CD8-positive, alpha-beta memory T cell (primary cell): ENCODE measurements at regions not wholly inside any gene's neighbourhood (a gene's known extent, or its start where the extent isn't known, plus 50 kb on each side); places are given as distances from the start of the nearest gene placed in this dataset.
A peak's percentile ranks its signal among the peaks of the same experiment; 100 is the strongest.

Experiments
- CTCF ChIA-PET: fragments of 350-600 bp; sonication (Branson Sonifier 250); formaldehyde crosslinking; loops from one replicate; lab custom pipeline; 2021; ENCODE audit warnings: antibody characterized with exemption; lab: Charles Lee
- POLR2A ChIA-PET: fragments of 350-600 bp; sonication (Branson Sonifier 250); formaldehyde crosslinking; loops from one replicate; lab custom pipeline; 2021; ENCODE audit warnings: antibody characterized with exemption; lab: Charles Lee
- DNase-seq, 5 donors: peaks; one replicate each; pipeline versions ENCODE4 v3.0.0 to v3.0.0-alpha.2; 2020 to 2022; ENCODE audit warnings: mixed read lengths in 1 of 5
- H3K27ac ChIP-seq: one replicate; pipeline ENCODE4 v1.7.0; 2013; ENCODE audit warnings: low read depth, mild to moderate bottlenecking, low read length, moderate library complexity
- H3K27me3 ChIP-seq: 2 replicates; pipeline ENCODE4 v1.7.0; 2013; ENCODE audit warnings: low read length, mild to moderate bottlenecking; ENCODE audit not compliant: insufficient read depth, poor library complexity, severe bottlenecking
- H3K36me3 ChIP-seq: 2 replicates; pipeline ENCODE4 v1.7.0; 2013; ENCODE audit warnings: mild to moderate bottlenecking, low read length, moderate library complexity; ENCODE audit not compliant: insufficient read depth
- H3K4me1 ChIP-seq: 2 replicates; pipeline ENCODE4 v1.7.0; 2013; ENCODE audit warnings: mild to moderate bottlenecking, low read length, moderate library complexity; ENCODE audit not compliant: insufficient read depth
- H3K4me3 ChIP-seq: 2 replicates; pipeline ENCODE4 v1.7.0; 2013; ENCODE audit warnings: mild to moderate bottlenecking, low read length
- H3K9me3 ChIP-seq: 2 replicates; pipeline ENCODE4 v1.7.0; 2013; ENCODE audit warnings: mild to moderate bottlenecking, low read length
- H3K27ac Mint-ChIP-seq, 8 donors: one replicate each; pipeline ENCODE4 v1.8.0; 2020 to 2021; ENCODE audit warnings: mixed read lengths in 8 of 8, mild to moderate bottlenecking in 6 of 8, inconsistent platforms in 3 of 8, moderate library complexity in 3 of 8
- H3K27me3 Mint-ChIP-seq, 2 donors: one replicate each; pipeline ENCODE4 v1.8.0; 2020 to 2021; ENCODE audit warnings: mixed read lengths in 2 of 2, mild to moderate bottlenecking in 1 of 2, moderate library complexity in 1 of 2
- H3K36me3 Mint-ChIP-seq, 3 donors: one replicate each; pipeline ENCODE4 v1.8.0; 2020 to 2021; ENCODE audit warnings: mixed read lengths in 3 of 3, inconsistent platforms in 1 of 3, mild to moderate bottlenecking in 1 of 3
- H3K4me1 Mint-ChIP-seq, 3 donors: one replicate each; pipeline ENCODE4 v1.8.0; 2020 to 2021; ENCODE audit warnings: mixed read lengths in 3 of 3, inconsistent platforms in 1 of 3, mild to moderate bottlenecking in 1 of 3
- H3K4me3 Mint-ChIP-seq, 7 donors: one replicate each; pipeline ENCODE4 v1.8.0; 2020 to 2021; ENCODE audit warnings: mixed read lengths in 7 of 7, mild to moderate bottlenecking in 6 of 7, moderate library complexity in 4 of 7, inconsistent platforms in 2 of 7
- H3K9me3 Mint-ChIP-seq, 5 donors: one replicate each; pipeline ENCODE4 v1.8.0; 2020 to 2022; ENCODE audit warnings: mixed read lengths in 5 of 5, mild to moderate bottlenecking in 3 of 5, moderate library complexity in 2 of 5, inconsistent platforms in 1 of 5

GRCh38 chr9:95755421-95755730, 120.1 kb upstream of the ERCC6L2 start:
- Histone ChIP-seq H3K4me3 (no peak overlapping the region), H3K27me3 (no peaks in the 10 kb centered on the region), H3K4me1 (peaks cover 9% of the 10 kb centered on the region), H3K36me3 (no peaks in the 10 kb centered on the region), H3K9me3 (no peaks in the 10 kb centered on the region), H3K27ac (no peak overlapping the region)
- no peak overlapping the region for H3K4me3 Mint-ChIP-seq
- POLR2A ChIA-PET: no interaction called here
- no peaks in the 10 kb centered on the region for H3K9me3 Mint-ChIP-seq
- H3K36me3 Mint-ChIP-seq: no peaks in the 10 kb centered on the region
- H3K4me1 Mint-ChIP-seq: peaks cover 7 to 13% (median 7%) of the 10 kb centered on the region in 3 donors
- CTCF ChIA-PET: no interaction called here
- no peak overlapping the region for H3K27ac Mint-ChIP-seq
- no peak for DNase-seq
- H3K27me3 Mint-ChIP-seq: peaks cover 5% of the 10 kb centered on the region in 2 donors

DNA sequence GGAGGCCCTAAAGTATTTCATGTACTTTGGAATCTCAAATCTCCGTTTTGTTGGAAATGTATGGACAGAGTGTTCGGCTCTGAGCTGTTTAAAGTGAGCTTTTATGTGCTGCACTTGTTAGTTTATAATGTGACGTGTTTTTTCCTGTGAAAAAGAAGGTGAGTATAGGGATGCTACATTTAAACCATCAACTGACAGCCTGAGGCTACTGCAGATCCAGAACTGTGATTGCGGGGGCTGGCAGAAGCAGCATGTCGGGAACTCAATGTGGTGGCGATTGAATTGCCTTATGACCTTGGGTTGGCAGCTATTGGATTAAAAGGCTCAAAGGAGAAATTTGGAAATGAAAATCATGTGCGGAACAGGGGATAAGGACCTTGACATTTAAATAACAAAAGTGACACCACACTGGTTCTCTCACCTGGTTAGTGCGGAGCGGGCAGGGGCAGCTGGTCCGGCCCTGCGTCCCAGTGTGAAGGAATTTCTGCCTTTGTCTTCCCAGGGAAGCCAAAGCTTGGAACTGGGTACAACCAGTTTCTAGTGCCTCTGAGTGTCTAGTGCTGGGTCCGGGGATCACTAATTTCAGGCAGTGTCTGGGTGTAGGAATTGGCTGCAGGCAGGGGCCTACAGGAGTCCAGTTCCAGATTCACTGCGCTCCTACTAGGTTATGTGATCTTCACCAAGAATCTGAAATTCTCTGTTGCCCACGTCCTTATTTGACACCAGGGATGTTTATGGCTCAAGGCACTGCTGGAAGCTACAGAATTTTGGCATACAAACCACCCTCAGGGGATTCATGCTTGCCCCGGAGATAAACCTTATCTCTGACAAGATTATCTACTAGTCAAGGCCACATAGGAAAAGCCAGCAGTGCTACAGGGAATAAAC, 120.7 kb upstream of the ERCC6L2 start:
- ChIA-PET CTCF (no interaction called here), POLR2A (no interaction called here)
- Mint-ChIP-seq H3K27ac (no peak overlapping the region), H3K27me3 (peaks cover 5% of the 10 kb centered on the region in 2 donors), H3K4me1 (peaks cover 10 to 18% (median 11%) of the 10 kb centered on the region in 3 donors), H3K4me3 (no peak overlapping the region), H3K36me3 (no peaks in the 10 kb centered on the region), H3K9me3 (no peaks in the 10 kb centered on the region)
- Histone ChIP-seq H3K9me3 (no peaks in the 10 kb centered on the region), H3K27me3 (no peaks in the 10 kb centered on the region), H3K36me3 (no peaks in the 10 kb centered on the region), H3K4me1 (peaks cover 13% of the 10 kb centered on the region), H3K4me3 (no peak overlapping the region), H3K27ac (no peak overlapping the region)
- no peak for DNase-seq

DNA sequence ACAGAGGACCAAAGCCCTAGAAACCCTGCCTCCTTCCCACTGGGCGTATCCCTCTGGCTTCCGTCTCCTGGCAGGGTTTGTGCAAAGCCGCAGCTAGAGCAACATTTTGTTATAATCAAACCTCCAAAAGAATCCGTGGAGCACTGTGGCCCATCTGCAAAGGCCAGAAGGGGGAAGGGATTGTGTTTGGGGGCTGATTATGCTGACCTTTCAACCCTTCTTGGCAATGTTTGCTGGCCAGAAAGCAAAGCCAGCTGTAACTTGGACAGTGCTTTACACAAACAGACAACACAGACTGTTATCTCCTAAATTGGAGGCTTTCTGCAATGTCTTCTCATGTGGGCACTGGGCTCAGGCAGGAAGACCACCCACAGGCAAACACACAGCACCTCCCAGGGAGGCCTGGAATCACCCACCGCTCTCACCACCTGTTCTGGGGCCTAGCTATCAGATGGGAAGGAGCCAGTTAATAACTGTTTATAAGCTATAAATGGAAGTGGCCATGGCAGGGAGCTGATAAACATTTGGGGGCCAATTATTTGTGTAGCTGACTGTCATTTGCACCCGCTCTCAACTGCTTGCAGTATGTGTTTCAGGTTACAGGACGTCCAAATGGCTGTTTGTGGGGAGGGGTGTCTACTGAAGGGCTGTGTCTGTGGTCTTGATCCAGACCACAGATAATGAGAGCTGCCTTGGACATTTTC, 121.6 kb upstream of the ERCC6L2 start:
- Mint-ChIP-seq H3K9me3 (no peaks in the 10 kb centered on the region), H3K27me3 (peaks cover 5 to 8% of the 10 kb centered on the region in 2 donors), H3K36me3 (no peaks in the 10 kb centered on the region), H3K27ac (peak overlapping the region in 1 of 8 donors; percentile 61), H3K4me1 (peaks cover 14 to 26% (median 15%) of the 10 kb centered on the region in 3 donors), H3K4me3 (no peak overlapping the region)
- ChIA-PET POLR2A (no interaction called here), CTCF (no interaction called here)
- Histone ChIP-seq H3K27me3 (no peaks in the 10 kb centered on the region), H3K36me3 (no peaks in the 10 kb centered on the region), H3K4me1 (peaks cover 18% of the 10 kb centered on the region), H3K9me3 (no peaks in the 10 kb centered on the region), H3K27ac (no peak overlapping the region), H3K4me3 (no peak overlapping the region)
- DNase-seq: no peak

DNA sequence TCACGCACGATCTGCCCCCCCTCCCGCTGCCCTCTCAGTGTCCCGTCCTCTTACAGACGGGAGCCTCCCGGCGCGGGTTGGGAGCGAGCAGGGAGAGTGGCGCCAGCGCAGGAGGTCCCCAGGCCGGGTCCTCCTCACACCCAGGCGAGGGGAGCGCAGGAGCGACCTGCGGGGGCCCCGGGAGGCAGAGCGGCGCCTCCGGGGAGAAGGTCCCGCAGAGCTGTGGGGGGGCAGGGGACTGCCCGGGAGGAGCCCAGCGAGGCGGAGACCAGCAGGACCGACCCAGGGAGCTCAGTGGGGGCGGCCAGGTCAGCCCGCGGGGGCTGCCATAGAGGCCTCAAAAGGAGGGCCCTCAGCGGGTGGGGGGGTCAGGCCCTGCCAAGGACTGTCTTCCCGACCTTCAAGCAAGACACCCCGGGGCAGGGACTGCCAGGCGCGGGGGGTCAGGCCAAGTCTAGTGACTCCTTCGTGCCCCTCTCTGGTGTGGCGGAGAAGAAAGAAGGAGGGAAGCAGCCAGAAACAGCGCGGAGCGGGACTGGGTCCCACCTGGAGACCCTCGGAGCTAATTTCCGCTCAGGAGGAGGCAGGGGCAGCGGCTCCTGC, 123.3 kb upstream of the ERCC6L2 start:
- ChIA-PET POLR2A (no interaction called here), CTCF (no interaction called here)
- DNase-seq: no peak
- peaks cover 14 to 32% (median 18%) of the 10 kb centered on the region in 3 donors for H3K4me1 Mint-ChIP-seq
- Histone ChIP-seq H3K9me3 (no peaks in the 10 kb centered on the region), H3K27me3 (no peaks in the 10 kb centered on the region), H3K4me3 (no peak overlapping the region), H3K36me3 (no peaks in the 10 kb centered on the region), H3K27ac (no peak overlapping the region), H3K4me1 (peaks cover 18% of the 10 kb centered on the region)
- H3K4me3 Mint-ChIP-seq: no peak overlapping the region
- H3K27ac Mint-ChIP-seq: no peak overlapping the region
- H3K27me3 Mint-ChIP-seq: peaks cover 5 to 16% of the 10 kb centered on the region in 2 donors
- no peaks in the 10 kb centered on the region for H3K36me3 Mint-ChIP-seq
- H3K9me3 Mint-ChIP-seq: no peaks in the 10 kb centered on the region

DNA sequence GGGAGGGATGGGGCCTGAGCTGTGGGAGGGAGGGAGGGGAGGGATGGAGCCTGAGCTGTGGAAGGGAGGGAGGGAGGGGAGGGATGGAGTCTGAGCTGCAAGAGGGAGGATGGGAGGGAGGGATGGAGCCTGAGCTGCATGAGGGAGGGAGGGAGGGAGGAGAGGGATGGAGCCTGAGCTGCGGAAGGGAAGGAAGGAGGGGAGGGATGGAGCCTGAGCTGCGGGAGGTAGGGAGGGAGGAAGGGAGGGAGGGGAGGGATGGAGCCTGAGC, 124.0 kb upstream of the ERCC6L2 start:
- no peaks in the 10 kb centered on the region for H3K36me3 ChIP-seq
- POLR2A ChIA-PET: no interaction called here
- no peak overlapping the region for H3K27ac Mint-ChIP-seq
- H3K27ac ChIP-seq: no peak overlapping the region
- CTCF ChIA-PET: no interaction called here
- H3K4me1 Mint-ChIP-seq: peaks cover 14 to 32% (median 18%) of the 10 kb centered on the region in 3 donors
- DNase-seq: no peak
- H3K4me3 ChIP-seq: no peak overlapping the region
- H3K4me1 ChIP-seq: peaks cover 18% of the 10 kb centered on the region
- no peaks in the 10 kb centered on the region for H3K36me3 Mint-ChIP-seq
- no peak overlapping the region for H3K4me3 Mint-ChIP-seq
- peaks cover 5 to 16% of the 10 kb centered on the region in 2 donors for H3K27me3 Mint-ChIP-seq
- H3K9me3 Mint-ChIP-seq: no peaks in the 10 kb centered on the region
- H3K27me3 ChIP-seq: no peaks in the 10 kb centered on the region
- H3K9me3 ChIP-seq: no peaks in the 10 kb centered on the region

- Histone ChIP-seq H3K27me3 (no peaks in the 10 kb centered on the region), H3K9me3 (no peaks in the 10 kb centered on the region), H3K27ac (no peak overlapping the region), H3K36me3 (no peaks in the 10 kb centered on the region), H3K4me3 (peak overlapping the region; percentile 45), H3K4me1 (peaks cover 18% of the 10 kb centered on the region)
- peak overlapping the region in 5 of 7 donors; percentile 1 to 78 (median 53) for H3K4me3 Mint-ChIP-seq
- no peaks in the 10 kb centered on the region for H3K36me3 Mint-ChIP-seq
- ChIA-PET CTCF (no interaction called here), POLR2A (no interaction called here)
- peak in 2 of 5 donors; percentile 50 to 54 for DNase-seq
- peak overlapping the region in 1 of 8 donors; percentile 27 for H3K27ac Mint-ChIP-seq
- H3K9me3 Mint-ChIP-seq: no peaks in the 10 kb centered on the region
- H3K4me1 Mint-ChIP-seq: peaks cover 14 to 32% (median 18%) of the 10 kb centered on the region in 3 donors
- H3K27me3 Mint-ChIP-seq: peaks cover 5 to 16% of the 10 kb centered on the region in 2 donors
Observed at GRCh38 chr9:95750725-95751519, 124.6 kb upstream of the ERCC6L2 start.

DNA sequence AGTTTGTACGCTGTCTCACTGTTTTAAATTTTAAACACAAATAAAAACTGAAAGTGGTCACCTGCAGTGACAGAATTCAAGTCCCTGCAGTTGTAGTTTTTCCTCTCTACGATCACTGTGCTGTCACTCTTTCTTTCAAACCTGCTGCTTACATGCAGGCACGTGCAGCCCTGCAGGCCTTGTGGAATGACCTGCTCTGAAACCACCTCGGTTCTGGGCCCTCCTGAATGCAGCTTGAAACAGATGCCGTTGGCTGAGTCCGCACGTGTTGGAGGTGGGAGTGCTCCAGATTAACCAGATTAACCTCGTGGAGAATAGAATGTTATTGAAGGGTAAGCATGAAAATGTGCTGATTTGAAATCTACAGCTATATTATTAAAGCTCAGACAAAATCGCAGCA, 126.0 kb upstream of the ERCC6L2 start:
- H3K27ac Mint-ChIP-seq: no peak overlapping the region

More for the DNA sequence above, 126.0 kb upstream of the ERCC6L2 start:
- Mint-ChIP-seq H3K27me3 (peaks cover 6 to 16% of the 10 kb centered on the region in 2 donors), H3K4me3 (no peak overlapping the region), H3K36me3 (no peaks in the 10 kb centered on the region), H3K9me3 (no peaks in the 10 kb centered on the region), H3K4me1 (peaks cover 14 to 32% (median 18%) of the 10 kb centered on the region in 3 donors)
- H3K9me3 ChIP-seq: no peaks in the 10 kb centered on the region
- CTCF ChIA-PET: no interaction called here
- H3K27me3 ChIP-seq: no peaks in the 10 kb centered on the region
- peaks cover 18% of the 10 kb centered on the region for H3K4me1 ChIP-seq
- no peak overlapping the region for H3K4me3 ChIP-seq
- no peak for DNase-seq
- no peak overlapping the region for H3K27ac ChIP-seq
- POLR2A ChIA-PET: no interaction called here
- H3K36me3 ChIP-seq: no peaks in the 10 kb centered on the region
